Skeletal muscle cell (primary cell): ENCODE measurements at regions not wholly inside any gene's neighbourhood (a gene's known extent, or its start where the extent isn't known, plus 50 kb on each side); places are given as distances from the start of the nearest gene placed in this dataset.

Source experiments
- DNase-seq: peaks from one replicate; pipeline ENCODE4 v3.0.0-alpha.2; 2010; ENCODE audit warnings: low read depth
- H3K4me3 ChIP-seq: 2 replicates; pipeline ENCODE4 v1.5.1; 2011; ENCODE audit warnings: low read depth, mild to moderate bottlenecking, control low read depth, low read length, moderate library complexity

DNA sequence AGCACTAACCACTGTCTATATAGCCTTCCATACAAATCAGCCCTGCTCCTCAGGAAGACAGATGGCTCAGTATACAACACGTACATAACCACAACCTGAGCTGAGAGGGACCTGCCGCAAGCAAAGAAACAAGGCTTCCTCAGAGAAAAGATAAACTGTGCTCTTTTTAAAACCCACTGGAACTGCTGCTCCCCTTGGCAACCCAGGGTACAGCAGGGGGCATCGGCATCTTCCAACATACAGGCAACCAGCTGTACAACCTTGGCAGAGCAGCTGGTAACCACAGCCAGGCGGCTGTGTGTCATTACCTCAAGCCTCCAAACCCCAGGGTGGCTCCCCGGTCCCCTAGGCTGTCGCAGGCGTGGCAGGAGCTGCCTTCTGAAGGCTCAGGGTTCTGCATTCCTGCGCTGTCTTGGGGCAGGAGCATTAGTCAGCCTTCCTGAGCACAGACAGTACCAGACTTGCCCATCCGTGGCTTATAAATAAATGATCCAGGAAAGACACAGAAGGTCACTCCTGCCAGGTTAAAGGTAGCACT is 249.5 kb downstream of the ADGRG6 start:
- no peak for DNase-seq
- H3K4me3 ChIP-seq = no peak overlapping the region

GRCh38 chr6:142558786-142559185 is 257.0 kb downstream of the ADGRG6 start:
- H3K4me3 ChIP-seq = no peak overlapping the region
- DNase-seq = no peak

GRCh38 chr6:142561511-142562265 is 259.9 kb downstream of the ADGRG6 start:
- no peak for DNase-seq

GRCh38 chr6:142562865-142563264 is 261.1 kb downstream of the ADGRG6 start:
- no peak for DNase-seq
- no peak overlapping the region for H3K4me3 ChIP-seq

More at GRCh38 chr6:142561511-142562265, 259.9 kb downstream of the ADGRG6 start:
- no peak overlapping the region for H3K4me3 ChIP-seq

- no peak for DNase-seq
- no peak overlapping the region for H3K4me3 ChIP-seq
Measured at GRCh38 chr6:142566628-142567396, 265.0 kb downstream of the ADGRG6 start.

- H3K4me3 ChIP-seq = no peak overlapping the region
- no peak for DNase-seq
Measured at GRCh38 chr6:142567461-142567860, 265.7 kb downstream of the ADGRG6 start.

DNA sequence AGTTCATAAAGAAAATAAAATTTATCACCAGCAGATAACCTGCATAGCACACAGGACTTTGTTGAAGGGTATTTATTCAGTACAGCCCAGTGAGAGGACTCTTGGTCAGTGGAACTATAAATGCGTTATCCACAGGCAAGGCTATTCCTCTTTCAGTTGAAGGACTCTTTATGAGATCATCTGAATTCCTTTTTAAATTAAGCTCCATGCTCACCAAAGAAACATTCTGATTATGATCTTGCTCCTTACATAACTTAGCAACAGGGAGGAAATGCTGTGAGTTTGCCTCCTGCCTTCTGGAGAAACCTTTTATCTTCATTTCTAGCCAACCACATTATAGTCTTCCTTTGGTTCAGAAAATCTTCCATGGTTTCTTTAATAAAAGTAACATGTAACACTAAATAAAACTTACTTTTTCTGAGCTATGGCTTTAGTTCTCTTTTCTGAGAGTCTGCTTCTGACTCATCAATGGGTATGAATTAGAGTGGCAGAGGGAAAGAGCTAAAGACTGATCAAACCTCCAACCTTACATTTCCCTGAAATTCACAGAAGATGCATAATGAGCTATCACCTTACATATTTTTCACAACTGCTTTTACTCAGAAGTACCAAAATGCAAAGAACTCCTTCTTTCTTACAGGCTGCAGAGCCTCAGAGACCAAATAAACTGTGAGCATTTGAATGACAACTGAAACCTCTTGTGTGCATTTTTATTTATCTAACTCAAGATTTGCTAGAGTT is 267.2 kb downstream of the ADGRG6 start:
- no peak for DNase-seq
- no peak overlapping the region for H3K4me3 ChIP-seq

- no peak for DNase-seq
- H3K4me3 ChIP-seq = no peak overlapping the region
Measured at GRCh38 chr6:142569676-142570075, 267.9 kb downstream of the ADGRG6 start.

GRCh38 chr6:142570221-142570671 is 268.4 kb downstream of the ADGRG6 start:
- H3K4me3 ChIP-seq = no peak overlapping the region
- DNase-seq = peak; percentile 48

- H3K4me3 ChIP-seq = no peak overlapping the region
- DNase-seq = no peak
Measured at GRCh38 chr6:142592876-142593275, 291.1 kb downstream of the ADGRG6 start.

DNA sequence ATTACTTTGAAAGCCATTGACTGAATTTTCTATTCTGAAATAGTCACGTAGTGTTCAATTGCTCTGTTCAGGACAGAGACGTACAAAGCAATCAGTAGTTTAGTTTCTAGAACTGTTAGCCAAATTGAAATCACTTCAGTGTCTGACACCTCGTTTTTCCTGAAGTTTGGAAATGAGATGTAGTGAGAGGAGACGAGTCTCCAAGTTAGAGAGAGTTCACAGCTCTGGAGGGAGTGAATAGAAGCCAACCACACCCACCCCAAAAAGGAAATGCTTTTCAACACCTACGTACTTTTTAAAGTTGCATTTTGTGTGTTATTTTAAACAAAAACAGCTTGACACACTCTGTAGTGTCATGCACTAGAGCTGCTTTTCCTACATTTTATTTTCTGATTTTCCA is 296.0 kb downstream of the ADGRG6 start:
- H3K4me3 ChIP-seq = no peak overlapping the region
- DNase-seq = no peak

GRCh38 chr6:142601427-142601826 is 299.6 kb downstream of the ADGRG6 start:
- no peak for DNase-seq
- H3K4me3 ChIP-seq = no peak overlapping the region

GRCh38 chr6:142602972-142603371 is 301.2 kb downstream of the ADGRG6 start:
- no peak for DNase-seq
- H3K4me3 ChIP-seq = no peak overlapping the region

- H3K4me3 ChIP-seq = no peak overlapping the region
- DNase-seq = peak; percentile 19
Measured at GRCh38 chr6:142605922-142606485, 304.2 kb downstream of the ADGRG6 start.

- no peak for DNase-seq
- H3K4me3 ChIP-seq = no peak overlapping the region
Measured at GRCh38 chr6:142612956-142613355, 311.1 kb downstream of the ADGRG6 start.

DNA sequence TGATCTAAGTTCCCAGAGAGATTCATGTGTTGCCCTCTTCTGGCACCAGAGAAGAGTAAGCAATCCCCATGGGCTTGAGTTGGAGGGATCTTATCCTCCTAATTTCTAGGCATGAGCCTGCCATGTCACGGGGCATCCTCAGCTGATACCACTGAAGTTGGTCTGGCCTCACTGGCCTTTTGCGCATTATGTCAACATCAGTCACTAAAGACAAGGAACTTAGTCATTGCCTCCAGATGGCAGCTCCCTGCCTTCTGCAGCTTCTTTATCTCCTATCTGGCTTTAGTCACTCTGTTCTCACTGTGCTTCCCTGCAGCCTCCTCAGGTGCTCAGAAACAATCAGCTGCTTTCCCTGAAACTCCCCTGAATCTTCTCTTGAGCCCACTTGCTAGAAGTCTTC is 312.2 kb downstream of the ADGRG6 start:
- no peak overlapping the region for H3K4me3 ChIP-seq
- DNase-seq = no peak

- no peak for DNase-seq
- no peak overlapping the region for H3K4me3 ChIP-seq
Measured at GRCh38 chr6:142617158-142617557, 315.4 kb downstream of the ADGRG6 start.

DNA sequence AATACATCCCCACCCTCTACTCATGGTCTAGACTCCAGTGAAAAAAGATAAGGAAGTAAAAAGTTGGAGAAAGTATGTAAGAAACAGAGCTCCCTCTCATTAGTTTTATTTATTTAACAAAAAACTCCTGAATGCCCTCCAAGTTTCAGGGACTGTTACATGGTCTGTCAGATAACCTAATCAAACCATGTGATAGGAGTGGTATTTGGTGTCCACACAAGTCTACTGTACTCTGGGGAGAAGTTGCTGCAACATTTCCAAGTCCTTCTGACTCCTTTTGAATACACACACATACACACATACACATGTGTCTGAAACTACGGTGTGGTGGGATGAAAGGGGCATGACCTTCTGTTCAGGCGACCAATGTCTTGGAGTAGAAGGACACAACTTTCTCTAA is 320.0 kb downstream of the ADGRG6 start:
- DNase-seq = no peak
- H3K4me3 ChIP-seq = no peak overlapping the region

GRCh38 chr6:142624978-142625715 is 319.8 kb downstream of the HIVEP2 start:
- DNase-seq = no peak
- H3K4me3 ChIP-seq = no peak overlapping the region
